22Rv1 (cell line): ENCODE measurements at regions not wholly inside any gene's neighbourhood (a gene's known extent, or its start where the extent isn't known, plus 50 kb on each side); places are given as distances from the start of the nearest gene placed in this dataset.

Experiments
- ZFX ChIP-seq: fragments of 450-650 bp; IDR thresholded peaks from 2 replicates; pipeline ENCODE4 v1.6.1; 2017; ENCODE audit warnings: antibody characterized with exemption, borderline replicate concordance
- TF ChIP-seq, protein P1 (sequence below): fragments of 450-650 bp; IDR thresholded peaks from 2 replicates; pipeline ENCODE4 v1.5.1; 2017; ENCODE audit warnings: mild to moderate bottlenecking

DNA sequence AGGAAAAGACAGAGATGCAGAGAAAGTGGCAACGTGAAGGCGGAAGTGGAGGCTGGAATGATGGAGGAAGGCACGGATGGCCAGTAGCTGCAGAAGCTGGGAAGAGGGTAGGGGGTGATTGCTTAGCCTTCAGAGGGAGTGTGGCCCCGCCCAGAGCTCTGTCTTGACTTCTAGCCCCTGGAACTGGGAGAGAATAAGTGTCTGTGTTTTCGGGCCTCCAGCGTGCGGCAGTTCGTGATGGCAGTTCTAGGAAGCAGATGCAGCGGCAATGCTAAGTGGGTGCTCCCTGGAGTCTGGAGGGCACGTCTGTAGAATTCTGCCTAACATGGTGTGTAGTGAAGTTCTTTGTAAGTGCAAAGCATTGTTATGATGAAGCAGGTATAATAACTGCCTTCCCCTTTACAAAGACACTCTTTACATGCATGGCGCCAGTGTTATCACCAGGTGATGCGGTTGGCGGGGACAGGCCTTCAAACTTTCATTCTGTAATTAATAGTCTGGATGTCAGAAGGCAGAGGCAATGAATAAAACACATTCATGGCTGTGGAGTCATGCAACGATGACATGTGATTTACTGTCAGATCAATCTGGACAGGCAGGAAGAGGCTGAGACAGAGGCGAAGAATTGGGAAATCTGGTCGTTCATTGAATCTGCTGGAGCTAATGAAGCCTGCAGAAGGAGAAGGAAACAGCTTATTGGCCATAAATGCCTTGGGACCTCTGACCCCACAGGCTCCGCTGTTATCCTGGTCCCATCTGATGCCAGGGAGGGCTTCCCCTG, 228.6 kb downstream of the GLRX3 start:
- TF ChIP-seq, protein P1, sequence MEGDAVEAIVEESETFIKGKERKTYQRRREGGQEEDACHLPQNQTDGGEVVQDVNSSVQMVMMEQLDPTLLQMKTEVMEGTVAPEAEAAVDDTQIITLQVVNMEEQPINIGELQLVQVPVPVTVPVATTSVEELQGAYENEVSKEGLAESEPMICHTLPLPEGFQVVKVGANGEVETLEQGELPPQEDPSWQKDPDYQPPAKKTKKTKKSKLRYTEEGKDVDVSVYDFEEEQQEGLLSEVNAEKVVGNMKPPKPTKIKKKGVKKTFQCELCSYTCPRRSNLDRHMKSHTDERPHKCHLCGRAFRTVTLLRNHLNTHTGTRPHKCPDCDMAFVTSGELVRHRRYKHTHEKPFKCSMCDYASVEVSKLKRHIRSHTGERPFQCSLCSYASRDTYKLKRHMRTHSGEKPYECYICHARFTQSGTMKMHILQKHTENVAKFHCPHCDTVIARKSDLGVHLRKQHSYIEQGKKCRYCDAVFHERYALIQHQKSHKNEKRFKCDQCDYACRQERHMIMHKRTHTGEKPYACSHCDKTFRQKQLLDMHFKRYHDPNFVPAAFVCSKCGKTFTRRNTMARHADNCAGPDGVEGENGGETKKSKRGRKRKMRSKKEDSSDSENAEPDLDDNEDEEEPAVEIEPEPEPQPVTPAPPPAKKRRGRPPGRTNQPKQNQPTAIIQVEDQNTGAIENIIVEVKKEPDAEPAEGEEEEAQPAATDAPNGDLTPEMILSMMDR: no peak
- TF ChIP-seq ZFX: no peak
